ENCODE measurements at regions not wholly inside any gene's neighbourhood (a gene's known extent, or its start where the extent isn't known, plus 50 kb on each side); places are given as distances from the start of the nearest gene placed in this dataset.
"Not testable (repeated sequence)": the region's sequence is repeated elsewhere in the genome, so short reads cannot be mapped to it uniquely, and the experiment has no call there.

DNA sequence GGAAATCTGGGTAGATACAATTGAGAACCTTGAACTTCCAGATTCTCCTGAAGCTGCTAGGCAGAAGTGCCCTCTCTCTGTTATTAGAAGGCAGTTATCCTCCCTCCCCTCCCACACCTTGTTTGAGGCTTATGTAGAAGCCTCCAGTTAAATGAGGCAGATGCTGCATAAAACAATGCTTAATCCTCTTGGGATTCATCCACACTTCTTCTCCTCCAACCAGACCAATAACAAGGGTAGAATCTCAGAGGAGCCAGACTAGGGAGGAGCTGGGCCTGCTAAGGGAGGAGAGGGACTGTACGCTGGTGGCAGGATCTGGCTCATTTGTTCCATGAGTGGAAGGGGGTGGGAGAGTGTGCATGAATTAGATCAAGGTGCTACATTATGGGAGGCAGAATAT is 88.3 kb upstream of the PRR23C start:
- Mint-ChIP-seq H3K9me3 (no peaks in the 10 kb centered on the region), H3K36me3 (no peaks in the 10 kb centered on the region), H3K4me1 (no peaks in the 10 kb centered on the region), H3K27me3 (ENCODE audit: low read depth) (peaks cover 28% of the 10 kb centered on the region), H3K27ac (no peak overlapping the region), H3K4me3 (no peak overlapping the region)
- TF ChIP-seq, protein P1, sequence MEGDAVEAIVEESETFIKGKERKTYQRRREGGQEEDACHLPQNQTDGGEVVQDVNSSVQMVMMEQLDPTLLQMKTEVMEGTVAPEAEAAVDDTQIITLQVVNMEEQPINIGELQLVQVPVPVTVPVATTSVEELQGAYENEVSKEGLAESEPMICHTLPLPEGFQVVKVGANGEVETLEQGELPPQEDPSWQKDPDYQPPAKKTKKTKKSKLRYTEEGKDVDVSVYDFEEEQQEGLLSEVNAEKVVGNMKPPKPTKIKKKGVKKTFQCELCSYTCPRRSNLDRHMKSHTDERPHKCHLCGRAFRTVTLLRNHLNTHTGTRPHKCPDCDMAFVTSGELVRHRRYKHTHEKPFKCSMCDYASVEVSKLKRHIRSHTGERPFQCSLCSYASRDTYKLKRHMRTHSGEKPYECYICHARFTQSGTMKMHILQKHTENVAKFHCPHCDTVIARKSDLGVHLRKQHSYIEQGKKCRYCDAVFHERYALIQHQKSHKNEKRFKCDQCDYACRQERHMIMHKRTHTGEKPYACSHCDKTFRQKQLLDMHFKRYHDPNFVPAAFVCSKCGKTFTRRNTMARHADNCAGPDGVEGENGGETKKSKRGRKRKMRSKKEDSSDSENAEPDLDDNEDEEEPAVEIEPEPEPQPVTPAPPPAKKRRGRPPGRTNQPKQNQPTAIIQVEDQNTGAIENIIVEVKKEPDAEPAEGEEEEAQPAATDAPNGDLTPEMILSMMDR (IDR thresholded peaks at IDR 0.05; ENCODE audit: unreplicated experiment) = no peak
- no peak for DNase-seq (ENCODE audit: low spot score in 2 of 2, unreplicated experiment in 2 of 2)

DNA sequence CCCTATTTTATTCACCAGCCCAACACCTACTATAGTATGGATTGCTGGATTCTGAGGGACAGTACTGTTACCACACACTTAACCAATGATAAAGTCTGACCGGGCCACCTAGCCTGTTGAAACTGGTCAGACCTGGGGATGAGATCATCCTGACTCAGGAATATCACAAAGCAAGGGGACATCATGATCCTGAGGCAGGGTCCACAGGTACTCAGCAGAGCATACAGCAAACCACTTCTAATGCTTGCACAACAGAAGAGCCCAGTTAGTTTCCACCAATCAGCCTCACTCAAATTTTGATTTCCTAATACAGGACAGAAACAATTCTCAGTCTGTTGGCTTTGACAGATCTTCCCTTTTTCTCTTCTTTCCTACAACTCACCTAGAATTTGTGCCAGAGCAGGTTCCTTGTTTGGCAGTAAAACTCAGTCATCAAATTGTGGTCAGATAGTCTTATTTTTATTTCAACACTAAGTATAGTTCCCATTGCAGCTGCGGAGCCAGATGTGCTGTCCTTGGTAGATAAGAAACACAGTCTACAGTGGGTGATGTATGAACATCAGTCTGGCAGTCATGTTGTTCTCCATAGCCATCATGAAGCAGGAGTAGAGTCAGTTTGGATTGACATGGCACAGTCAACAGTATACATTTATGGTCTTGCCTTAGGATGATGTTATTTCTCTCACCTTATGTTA is 90.1 kb upstream of the PRR23C start:
- no peaks in the 10 kb centered on the region for H3K9me3 Mint-ChIP-seq
- TF ChIP-seq, protein P1 (IDR thresholded peaks at IDR 0.05; ENCODE audit: unreplicated experiment) = no peak

DNA sequence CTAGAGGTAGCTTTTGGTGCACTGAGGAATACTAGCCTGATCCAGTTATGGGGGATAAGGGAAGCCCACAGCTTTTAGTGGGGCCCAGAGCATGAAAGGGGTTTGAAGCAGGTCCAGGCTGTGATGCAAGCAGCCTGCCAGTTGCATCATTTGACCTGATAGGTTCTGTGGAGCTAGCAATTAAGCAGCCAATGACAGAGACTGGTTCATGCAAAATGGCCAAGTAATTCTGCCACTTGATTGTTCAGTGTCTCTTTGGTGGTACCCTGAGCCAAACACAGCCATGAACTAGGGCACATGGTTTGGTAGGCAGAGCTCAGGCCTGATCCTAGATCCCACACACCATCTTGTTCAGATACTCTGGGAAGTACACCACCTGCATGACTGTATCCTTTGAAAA is 91.0 kb upstream of the PRR23C start:
- no peak for DNase-seq (ENCODE audit: low spot score in 2 of 2, unreplicated experiment in 2 of 2)
- no peaks in the 10 kb centered on the region for H3K36me3 Mint-ChIP-seq
- no peak overlapping the region for H3K4me3 Mint-ChIP-seq
- peaks cover 19% of the 10 kb centered on the region for H3K27me3 Mint-ChIP-seq (ENCODE audit: low read depth)
- no peak overlapping the region for H3K27ac Mint-ChIP-seq
- H3K4me1 Mint-ChIP-seq = no peaks in the 10 kb centered on the region
- H3K9me3 Mint-ChIP-seq = no peaks in the 10 kb centered on the region
- TF ChIP-seq, protein P1 (IDR thresholded peaks at IDR 0.05; ENCODE audit: unreplicated experiment) = no peak

More for the DNA sequence above, 90.1 kb upstream of the PRR23C start:
- Mint-ChIP-seq H3K4me3 (no peak overlapping the region), H3K4me1 (no peaks in the 10 kb centered on the region), H3K27me3 (ENCODE audit: low read depth) (peaks cover 20% of the 10 kb centered on the region), H3K27ac (no peak overlapping the region), H3K36me3 (no peaks in the 10 kb centered on the region)
- no peak for DNase-seq (ENCODE audit: low spot score in 2 of 2, unreplicated experiment in 2 of 2)

DNA sequence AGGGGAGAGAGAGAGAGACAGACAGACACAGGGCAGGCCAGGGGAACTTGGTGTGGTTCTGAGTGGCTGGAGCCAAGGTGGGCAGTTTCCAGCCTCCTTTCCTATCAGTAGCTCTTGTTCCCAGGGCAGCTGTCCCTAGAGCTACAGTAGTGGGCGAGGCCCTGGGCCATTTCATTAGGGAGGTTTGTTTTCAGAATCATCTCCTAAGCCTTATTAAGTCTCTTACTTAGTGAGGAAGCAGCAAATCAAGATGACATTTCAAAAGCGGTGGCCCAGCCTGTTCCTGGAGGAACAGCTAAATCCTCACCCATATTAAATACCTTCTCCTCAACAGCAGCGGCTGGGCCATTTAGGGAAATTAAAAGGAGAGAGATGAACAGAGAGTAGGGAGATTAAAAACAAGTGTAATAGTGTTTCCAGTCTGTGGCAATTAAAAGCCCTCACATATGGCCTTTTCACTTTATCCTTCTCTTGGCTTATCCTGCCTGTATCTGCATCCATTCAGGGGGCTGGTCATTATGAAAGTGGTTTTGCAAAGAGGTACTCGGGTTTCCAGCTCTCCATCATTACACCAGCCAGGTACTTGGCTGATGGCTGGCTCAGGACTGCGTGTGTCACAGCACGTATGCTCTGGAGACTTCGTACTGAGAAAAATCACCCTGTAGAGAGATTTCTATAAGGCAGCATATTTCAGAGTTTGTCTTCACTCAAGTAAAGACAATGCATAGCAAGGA is 91.9 kb upstream of the PRR23C start:
- Mint-ChIP-seq H3K27ac (no peak overlapping the region), H3K27me3 (ENCODE audit: low read depth) (peaks cover 19% of the 10 kb centered on the region), H3K4me1 (no peaks in the 10 kb centered on the region), H3K36me3 (no peaks in the 10 kb centered on the region), H3K9me3 (no peaks in the 10 kb centered on the region), H3K4me3 (no peak overlapping the region)
- no peak for DNase-seq (ENCODE audit: low spot score in 2 of 2, unreplicated experiment in 2 of 2)
- TF ChIP-seq, protein P1 (IDR thresholded peaks at IDR 0.05; ENCODE audit: unreplicated experiment) = no peak

DNA sequence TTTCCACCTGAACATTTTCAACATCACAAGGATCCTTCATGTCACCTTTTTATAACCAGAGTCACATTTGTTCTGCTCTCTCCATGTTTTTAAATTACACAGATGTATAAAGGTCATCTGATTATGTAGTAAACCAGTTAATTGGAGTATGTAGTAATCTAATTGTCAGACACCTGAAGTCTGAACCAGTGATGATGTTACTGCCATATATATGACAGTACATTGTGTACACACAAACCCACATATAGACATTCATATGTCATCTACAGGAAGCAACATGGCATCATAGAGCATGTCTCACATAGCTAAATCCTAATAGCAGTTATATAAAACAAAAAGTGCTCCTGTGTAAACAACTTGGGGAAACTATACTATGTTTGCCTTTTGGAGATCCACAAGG is 95.9 kb upstream of the PRR23C start:
- Mint-ChIP-seq H3K4me3 (no peak overlapping the region), H3K27ac (no peak overlapping the region), H3K4me1 (no peaks in the 10 kb centered on the region), H3K36me3 (no peaks in the 10 kb centered on the region), H3K27me3 (ENCODE audit: low read depth) (peaks cover 14% of the 10 kb centered on the region), H3K9me3 (no peaks in the 10 kb centered on the region)
- TF ChIP-seq, protein P1 (IDR thresholded peaks at IDR 0.05; ENCODE audit: unreplicated experiment) = no peak
- DNase-seq (ENCODE audit: low spot score in 2 of 2, unreplicated experiment in 2 of 2) = no peak

DNA sequence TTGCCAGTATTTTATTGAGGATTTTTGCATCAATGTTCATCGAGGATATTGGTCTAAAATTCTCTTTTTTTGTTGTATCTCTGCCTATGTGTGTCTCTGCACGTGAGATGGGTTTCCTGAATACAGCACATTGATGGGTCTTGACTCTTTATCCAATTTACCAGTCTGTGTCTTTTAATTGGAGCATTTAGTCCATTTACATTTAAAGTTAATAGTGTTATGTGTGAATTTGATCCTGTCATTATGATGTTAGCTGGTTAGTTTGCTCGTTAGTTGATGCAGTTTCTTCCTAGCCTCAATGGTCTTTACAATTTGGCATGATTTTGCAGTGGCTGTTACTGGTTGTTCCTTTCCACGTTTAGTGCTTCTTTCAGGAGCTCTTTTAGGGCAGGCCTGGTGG is 101.3 kb upstream of the PRR23C start:
- H3K36me3 Mint-ChIP-seq; H3K27me3 Mint-ChIP-seq (ENCODE audit: low read depth); H3K4me1 Mint-ChIP-seq; H3K4me3 Mint-ChIP-seq; DNase-seq (ENCODE audit: low spot score in 2 of 2, unreplicated experiment in 2 of 2); H3K27ac Mint-ChIP-seq: not testable (repeated sequence)
- peaks cover 18% of the 10 kb centered on the region for H3K9me3 Mint-ChIP-seq

All from mesothelial cell of epicardium (in vitro differentiated cells).